ACC112 (cell line): ENCODE measurements at regions not wholly inside any gene's neighbourhood (a gene's known extent, or its start where the extent isn't known, plus 50 kb on each side); places are given as distances from the start of the nearest gene placed in this dataset.
"Not testable (repeated sequence)": the region's sequence is repeated elsewhere in the genome, so short reads cannot be mapped to it uniquely, and the experiment has no call there.

Experiments
- H2AFZ ChIP-seq: fragments of 200-600 bp; sonication (generic); one replicate; pipeline ENCODE4 v1.6.0; 2017; ENCODE audit warnings: antibody characterized with exemption, low read length; ENCODE audit not compliant: unreplicated experiment
- H3K27ac ChIP-seq: fragments of 200-600 bp; sonication (generic); 2 replicates; pipeline ENCODE4 v1.5.1; 2014; ENCODE audit warnings: low read depth, mild to moderate bottlenecking, antibody characterized with exemption, low read length, moderate library complexity
- H3K27me3 ChIP-seq: fragments of 200-600 bp; sonication (generic); 2 replicates; pipeline ENCODE4 v1.6.1; 2014; ENCODE audit warnings: mild to moderate bottlenecking, antibody characterized with exemption, low read length, moderate library complexity, mixed read lengths; ENCODE audit not compliant: insufficient read depth
- H3K36me3 ChIP-seq: fragments of 200-600 bp; sonication (generic); 2 replicates; pipeline ENCODE4 v1.6.1; 2016; ENCODE audit warnings: mild to moderate bottlenecking, antibody characterized with exemption, low read length, moderate library complexity, mixed read lengths; ENCODE audit not compliant: insufficient read depth
- H3K4me1 ChIP-seq: fragments of 200-600 bp; sonication (generic); one replicate; pipeline ENCODE4 v1.6.1; 2016; ENCODE audit warnings: low read length, mixed read lengths; ENCODE audit not compliant: insufficient read depth, unreplicated experiment, control insufficient read depth
- H3K4me3 ChIP-seq: fragments of 200-600 bp; sonication (generic); 2 replicates; pipeline ENCODE4 v1.5.1; 2014; ENCODE audit warnings: mild to moderate bottlenecking, low read depth, low read length
- H3K79me2 ChIP-seq: fragments of 200-600 bp; sonication (generic); one replicate; pipeline ENCODE4 v1.6.0; 2016; ENCODE audit warnings: low read length; ENCODE audit not compliant: control insufficient read depth, unreplicated experiment, insufficient read depth

- Histone ChIP-seq H3K4me3 (no peak overlapping the region), H3K36me3 (no peaks in the 10 kb centered on the region), H2AFZ (no peak overlapping the region), H3K4me1 (no peaks in the 10 kb centered on the region), H3K27ac (no peak overlapping the region), H3K27me3 (peaks cover 15% of the 10 kb centered on the region), H3K79me2 (no peaks in the 10 kb centered on the region)
Measured at GRCh38 chr1:25011275-25011674, 81.2 kb upstream of the RUNX3 start.

GRCh38 chr1:25009671-25010262 lies 79.7 kb upstream of the RUNX3 start:
- Histone ChIP-seq H3K27me3 (peaks cover 26% of the 10 kb centered on the region), H3K4me1 (no peaks in the 10 kb centered on the region), H3K27ac (no peak overlapping the region), H3K4me3 (no peak overlapping the region), H2AFZ (no peak overlapping the region), H3K36me3 (no peaks in the 10 kb centered on the region), H3K79me2 (no peaks in the 10 kb centered on the region)

DNA sequence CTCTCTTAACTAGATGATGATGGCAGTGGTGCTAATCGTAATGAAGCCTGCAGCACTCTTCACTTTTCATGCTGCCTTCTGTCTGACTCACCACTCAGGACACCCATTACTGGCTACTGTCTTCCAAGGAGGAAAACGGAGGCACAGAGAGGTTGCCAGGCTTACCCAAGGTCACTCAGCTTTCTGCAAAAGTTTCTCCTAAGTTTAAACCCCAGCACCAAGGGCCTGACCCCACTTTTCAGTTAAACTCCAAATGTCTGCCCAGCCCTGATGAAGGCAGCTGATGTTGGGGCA lies 78.1 kb upstream of the RUNX3 start:
- Histone ChIP-seq H3K27me3 (peaks cover 26% of the 10 kb centered on the region), H3K4me1 (peaks cover 6% of the 10 kb centered on the region)

GRCh38 chr1:25007390-25008191 lies 77.5 kb upstream of the RUNX3 start:
- H3K27me3 ChIP-seq: peaks cover 26% of the 10 kb centered on the region
- H2AFZ ChIP-seq, H3K79me2 ChIP-seq, H3K4me1 ChIP-seq, H3K4me3 ChIP-seq, H3K27ac ChIP-seq, H3K36me3 ChIP-seq: not testable (repeated sequence)

More for the DNA sequence above, 78.1 kb upstream of the RUNX3 start:
- H3K4me3 ChIP-seq: no peak overlapping the region
- H2AFZ ChIP-seq: no peak overlapping the region
- H3K36me3 ChIP-seq: no peaks in the 10 kb centered on the region
- H3K79me2 ChIP-seq: no peaks in the 10 kb centered on the region
- no peak overlapping the region for H3K27ac ChIP-seq

GRCh38 chr1:25006770-25007169 lies 76.7 kb upstream of the RUNX3 start:
- Histone ChIP-seq H3K36me3 (no peaks in the 10 kb centered on the region), H3K27me3 (peaks cover 26% of the 10 kb centered on the region), H3K4me3 (no peak overlapping the region), H3K27ac (no peak overlapping the region), H3K4me1 (peaks cover 8% of the 10 kb centered on the region), H2AFZ (no peak overlapping the region), H3K79me2 (no peaks in the 10 kb centered on the region)

- no peaks in the 10 kb centered on the region for H3K79me2 ChIP-seq
- no peak overlapping the region for H3K27ac ChIP-seq
- peaks cover 8% of the 10 kb centered on the region for H3K4me1 ChIP-seq
- H3K36me3 ChIP-seq: no peaks in the 10 kb centered on the region
- no peak overlapping the region for H2AFZ ChIP-seq
- H3K4me3 ChIP-seq: no peak overlapping the region
- H3K27me3 ChIP-seq: peaks cover 26% of the 10 kb centered on the region
Measured at GRCh38 chr1:25004355-25004754, 74.3 kb upstream of the RUNX3 start.

DNA sequence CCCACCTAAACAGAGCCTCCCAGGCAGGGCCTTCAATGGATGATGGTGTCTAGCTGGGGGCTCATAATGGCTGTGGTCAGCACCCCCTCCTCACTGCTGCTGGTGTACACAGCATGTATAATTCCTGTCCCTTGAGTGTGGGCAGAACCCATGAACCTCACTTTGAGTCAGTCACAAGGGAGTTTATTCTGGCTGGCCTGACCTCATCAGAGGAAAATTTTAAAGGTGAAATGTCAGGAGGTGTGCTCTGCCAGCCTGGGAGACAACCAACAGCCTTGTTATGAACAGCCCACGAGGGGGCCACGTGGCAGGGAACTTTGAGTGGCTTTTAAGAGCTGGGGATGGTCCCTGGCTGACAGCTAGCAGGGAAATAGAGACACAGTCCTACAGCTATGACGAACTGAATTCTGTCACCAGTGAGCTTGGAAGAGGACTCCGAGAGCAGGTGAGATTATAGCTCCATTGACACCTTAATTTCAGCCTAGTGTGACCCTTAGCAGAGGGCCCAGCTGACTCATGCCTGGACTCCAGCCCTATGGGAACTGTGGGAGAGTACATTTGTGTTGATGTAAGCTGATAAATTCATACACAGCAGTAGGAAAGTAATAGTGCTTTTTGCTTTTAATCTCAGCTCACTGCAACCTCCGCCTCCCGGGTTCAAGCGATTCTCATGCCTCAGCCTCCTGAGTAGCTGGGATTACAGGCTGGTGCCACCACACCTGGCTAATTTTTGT lies 73.5 kb upstream of the RUNX3 start:
- Histone ChIP-seq H3K4me1 (peaks cover 8% of the 10 kb centered on the region), H3K79me2 (no peaks in the 10 kb centered on the region), H3K36me3 (no peaks in the 10 kb centered on the region), H3K27ac (no peak overlapping the region; the same call in 1 of the 2 replicates), H2AFZ (no peak overlapping the region), H3K4me3 (no peak overlapping the region), H3K27me3 (peaks cover 26% of the 10 kb centered on the region)

DNA sequence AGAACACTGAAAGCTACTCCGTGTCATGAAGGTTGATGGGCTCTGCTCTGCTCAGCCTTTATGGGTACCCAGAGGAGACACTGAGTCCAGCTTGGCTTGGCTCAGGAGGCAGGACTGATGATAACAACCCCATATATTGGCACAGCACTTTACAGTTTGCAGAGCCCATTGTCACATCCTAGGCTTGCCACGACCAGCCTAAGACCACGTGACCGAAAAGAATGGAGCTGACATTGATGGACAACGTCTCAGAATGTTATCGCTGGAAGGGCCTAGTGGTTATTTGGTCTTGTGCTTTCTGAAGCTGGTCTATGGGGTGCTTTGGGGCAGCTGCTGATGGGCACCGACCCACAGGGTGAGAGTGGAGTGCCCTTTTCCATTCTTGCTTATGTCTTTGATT lies 72.9 kb upstream of the RUNX3 start:
- Histone ChIP-seq H3K27ac (no peak overlapping the region; the same call in 1 of the 2 replicates), H3K79me2 (no peaks in the 10 kb centered on the region), H3K27me3 (peaks cover 24% of the 10 kb centered on the region), H3K36me3 (no peaks in the 10 kb centered on the region), H2AFZ (no peak overlapping the region), H3K4me3 (no peak overlapping the region), H3K4me1 (peaks cover 8% of the 10 kb centered on the region)

- Histone ChIP-seq H3K36me3 (no peaks in the 10 kb centered on the region), H2AFZ (no peak overlapping the region), H3K79me2 (no peaks in the 10 kb centered on the region), H3K27ac (no peak overlapping the region), H3K4me3 (no peak overlapping the region), H3K4me1 (peaks cover 8% of the 10 kb centered on the region), H3K27me3 (peaks cover 12% of the 10 kb centered on the region)
Measured at GRCh38 chr1:25001125-25001915, 71.2 kb upstream of the RUNX3 start.

DNA sequence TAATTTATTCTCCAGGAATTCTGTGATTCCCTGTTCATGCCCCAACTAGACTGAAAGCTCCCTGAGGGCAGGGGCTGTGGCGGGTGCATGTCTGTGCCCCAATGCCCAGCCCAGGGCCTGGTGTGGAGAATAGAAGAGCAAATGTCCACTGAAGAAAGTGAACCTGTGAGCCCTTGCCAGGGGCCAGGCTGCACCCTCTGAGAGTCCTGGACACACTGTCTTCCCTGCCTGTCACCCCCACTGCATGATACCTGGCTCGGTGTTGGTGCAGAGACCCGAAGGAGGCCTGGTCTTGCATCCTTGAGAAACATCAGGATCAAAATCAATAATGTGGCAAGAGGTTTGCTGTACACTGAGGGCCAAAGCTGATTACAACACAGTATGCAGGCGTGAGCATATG lies 69.8 kb upstream of the RUNX3 start:
- Histone ChIP-seq H3K4me3 (no peak overlapping the region), H2AFZ (no peak overlapping the region), H3K27ac (no peak overlapping the region), H3K4me1 (peaks cover 8% of the 10 kb centered on the region), H3K27me3 (no peaks in the 10 kb centered on the region), H3K79me2 (no peaks in the 10 kb centered on the region), H3K36me3 (no peaks in the 10 kb centered on the region)
